A549 (cell line): ENCODE measurements at regions not wholly inside any gene's neighbourhood (a gene's known extent, or its start where the extent isn't known, plus 50 kb on each side); places are given as distances from the start of the nearest gene placed in this dataset.
A peak's percentile ranks its signal among the peaks of the same experiment; 100 is the strongest.

Experiments used
- MAFK ChIP-seq: fragments of 450-650 bp; IDR thresholded peaks from 2 replicates; pipeline ENCODE4 v1.6.1; 2014; ENCODE audit not compliant: partially characterized antibody
- MYC ChIP-seq: IDR thresholded peaks from 2 replicates; pipeline ENCODE4 v1.6.1; 2012; ENCODE audit warnings: mild to moderate bottlenecking, inconsistent platforms, low read length, improper control_type of control experiment, borderline replicate concordance
- POLR2A ChIP-seq: IDR thresholded peaks from 2 replicates; pipeline ENCODE4 v1.6.1; 2012; ENCODE audit warnings: mild to moderate bottlenecking, low read length
- POLR2AphosphoS2 ChIP-seq: conservative IDR thresholded peaks from 2 replicates; pipeline ENCODE4 v1.6.1; 2012; ENCODE audit warnings: low read length, improper control_type of control experiment, inconsistent platforms
- ZFP36 ChIP-seq: fragments of 450-650 bp; IDR thresholded peaks from 2 replicates; pipeline ENCODE4 v1.6.1; 2014; ENCODE audit warnings: borderline replicate concordance; ENCODE audit not compliant: partially characterized antibody
- TF ChIP-seq, protein P1 (sequence below): fragments of >200 bp; sonication (Bioruptor Twin); formaldehyde crosslinking; IDR thresholded peaks from 3 replicates; pipeline ENCODE4 v1.5.1; 2016

- no peak for TF ChIP-seq POLR2A
- TF ChIP-seq, protein P1, sequence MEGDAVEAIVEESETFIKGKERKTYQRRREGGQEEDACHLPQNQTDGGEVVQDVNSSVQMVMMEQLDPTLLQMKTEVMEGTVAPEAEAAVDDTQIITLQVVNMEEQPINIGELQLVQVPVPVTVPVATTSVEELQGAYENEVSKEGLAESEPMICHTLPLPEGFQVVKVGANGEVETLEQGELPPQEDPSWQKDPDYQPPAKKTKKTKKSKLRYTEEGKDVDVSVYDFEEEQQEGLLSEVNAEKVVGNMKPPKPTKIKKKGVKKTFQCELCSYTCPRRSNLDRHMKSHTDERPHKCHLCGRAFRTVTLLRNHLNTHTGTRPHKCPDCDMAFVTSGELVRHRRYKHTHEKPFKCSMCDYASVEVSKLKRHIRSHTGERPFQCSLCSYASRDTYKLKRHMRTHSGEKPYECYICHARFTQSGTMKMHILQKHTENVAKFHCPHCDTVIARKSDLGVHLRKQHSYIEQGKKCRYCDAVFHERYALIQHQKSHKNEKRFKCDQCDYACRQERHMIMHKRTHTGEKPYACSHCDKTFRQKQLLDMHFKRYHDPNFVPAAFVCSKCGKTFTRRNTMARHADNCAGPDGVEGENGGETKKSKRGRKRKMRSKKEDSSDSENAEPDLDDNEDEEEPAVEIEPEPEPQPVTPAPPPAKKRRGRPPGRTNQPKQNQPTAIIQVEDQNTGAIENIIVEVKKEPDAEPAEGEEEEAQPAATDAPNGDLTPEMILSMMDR, result peak; percentile 53
- TF ChIP-seq MAFK, result no peak
- TF ChIP-seq MYC, result no peak
- no peak for TF ChIP-seq ZFP36
- TF ChIP-seq POLR2AphosphoS2, result no peak
Observed at GRCh38 chr7:83271212-83272099, 108.8 kb upstream of the PCLO start.
